ENCODE measurements at regions not wholly inside any gene's neighbourhood (a gene's known extent, or its start where the extent isn't known, plus 50 kb on each side); places are given as distances from the start of the nearest gene placed in this dataset.

- 71% methylated on average over 6 of the region's 6 CpGs for WGBS
- no peaks in the 10 kb centered on the region for H3K36me3 ChIP-seq (ENCODE audit: insufficient read depth)
- no peak overlapping the region for H3K27ac ChIP-seq (ENCODE audit: low read depth)
- no peaks in the 10 kb centered on the region for H3K4me1 ChIP-seq (ENCODE audit: insufficient read depth)
- H3K4me3 ChIP-seq (ENCODE audit: low read depth, low read length): no peak overlapping the region
- DNase-seq (ENCODE audit: extremely low spot score): no peak
Measured at GRCh38 chr15:29390051-29390450, 120.4 kb upstream of the NSMCE3 start.

- no peak overlapping the region for H3K4me3 ChIP-seq (ENCODE audit: low read depth, low read length)
- WGBS: 93% methylated on average over 6 of the region's 6 CpGs
Measured at GRCh38 chr15:29386523-29386922, 116.9 kb upstream of the NSMCE3 start.

GRCh38 chr15:29383367-29383766 is 113.7 kb upstream of the NSMCE3 start:
- WGBS: 75% methylated on average over 4 of the region's 4 CpGs
- no peaks in the 10 kb centered on the region for H3K4me1 ChIP-seq (ENCODE audit: insufficient read depth)
- no peaks in the 10 kb centered on the region for H3K36me3 ChIP-seq (ENCODE audit: insufficient read depth)
- H3K4me3 ChIP-seq (ENCODE audit: low read depth, low read length): no peak overlapping the region
- no peak overlapping the region for H3K27ac ChIP-seq (ENCODE audit: low read depth)
- DNase-seq (ENCODE audit: extremely low spot score): no peak

More at GRCh38 chr15:29386523-29386922, 116.9 kb upstream of the NSMCE3 start:
- H3K27ac ChIP-seq (ENCODE audit: low read depth): no peak overlapping the region
- no peak for DNase-seq (ENCODE audit: extremely low spot score)
- no peaks in the 10 kb centered on the region for H3K4me1 ChIP-seq (ENCODE audit: insufficient read depth)
- H3K36me3 ChIP-seq (ENCODE audit: insufficient read depth): no peaks in the 10 kb centered on the region

- Histone ChIP-seq H3K36me3 (ENCODE audit: insufficient read depth) (no peaks in the 10 kb centered on the region), H3K4me3 (ENCODE audit: low read depth, low read length) (no peak overlapping the region), H3K27ac (ENCODE audit: low read depth) (no peak overlapping the region), H3K4me1 (ENCODE audit: insufficient read depth) (no peaks in the 10 kb centered on the region)
- DNase-seq (ENCODE audit: extremely low spot score): no peak
- 73% methylated on average over 8 of the region's 8 CpGs for WGBS
Measured at GRCh38 chr15:29382862-29383261, 113.2 kb upstream of the NSMCE3 start.

- no peak overlapping the region for H3K27ac ChIP-seq (ENCODE audit: low read depth)
- DNase-seq (ENCODE audit: extremely low spot score): no peak
- no peaks in the 10 kb centered on the region for H3K36me3 ChIP-seq (ENCODE audit: insufficient read depth)
- 94% methylated on average over 6 of the region's 6 CpGs for WGBS
- no peak overlapping the region for H3K4me3 ChIP-seq (ENCODE audit: low read depth, low read length)
- H3K4me1 ChIP-seq (ENCODE audit: insufficient read depth): no peaks in the 10 kb centered on the region
Measured at GRCh38 chr15:29380466-29380865, 110.8 kb upstream of the NSMCE3 start.

- H3K4me3 ChIP-seq (ENCODE audit: low read depth, low read length): no peak overlapping the region
- no peaks in the 10 kb centered on the region for H3K4me1 ChIP-seq (ENCODE audit: insufficient read depth)
- no peak for DNase-seq (ENCODE audit: extremely low spot score)
- H3K27ac ChIP-seq (ENCODE audit: low read depth): no peak overlapping the region
- no peaks in the 10 kb centered on the region for H3K36me3 ChIP-seq (ENCODE audit: insufficient read depth)
- WGBS: 68% methylated on average over 9 of the region's 9 CpGs
Measured at GRCh38 chr15:29379647-29380046, 110.0 kb upstream of the NSMCE3 start.

GRCh38 chr15:29377161-29377560 is 107.5 kb upstream of the NSMCE3 start:
- Histone ChIP-seq H3K4me3 (ENCODE audit: low read depth, low read length) (no peak overlapping the region), H3K27ac (ENCODE audit: low read depth) (no peak overlapping the region), H3K4me1 (ENCODE audit: insufficient read depth) (no peaks in the 10 kb centered on the region), H3K36me3 (ENCODE audit: insufficient read depth) (no peaks in the 10 kb centered on the region)
- DNase-seq (ENCODE audit: extremely low spot score): no peak
- WGBS: 89% methylated on average over 6 of the region's 6 CpGs

- H3K4me1 ChIP-seq (ENCODE audit: insufficient read depth): no peaks in the 10 kb centered on the region
- DNase-seq (ENCODE audit: extremely low spot score): no peak
- H3K4me3 ChIP-seq (ENCODE audit: low read depth, low read length): no peak overlapping the region
- H3K27ac ChIP-seq (ENCODE audit: low read depth): no peak overlapping the region
- 70% methylated on average over 9 of the region's 9 CpGs for WGBS
- H3K36me3 ChIP-seq (ENCODE audit: insufficient read depth): no peaks in the 10 kb centered on the region
Measured at GRCh38 chr15:29376590-29376989, 107.0 kb upstream of the NSMCE3 start.

GRCh38 chr15:29369261-29369660 is 99.6 kb upstream of the NSMCE3 start:
- WGBS: 95% methylated on average over 3 of the region's 3 CpGs
- DNase-seq (ENCODE audit: extremely low spot score): no peak

GRCh38 chr15:29364426-29365078 is 94.9 kb upstream of the NSMCE3 start:
- H3K4me3 ChIP-seq (ENCODE audit: low read depth, low read length): no peak overlapping the region
- no peaks in the 10 kb centered on the region for H3K36me3 ChIP-seq (ENCODE audit: insufficient read depth)
- H3K27ac ChIP-seq (ENCODE audit: low read depth): no peak overlapping the region
- DNase-seq (ENCODE audit: extremely low spot score): no peak
- no peaks in the 10 kb centered on the region for H3K4me1 ChIP-seq (ENCODE audit: insufficient read depth)
- WGBS: 42% methylated on average over 8 of the region's 8 CpGs

More at GRCh38 chr15:29369261-29369660, 99.6 kb upstream of the NSMCE3 start:
- Histone ChIP-seq H3K27ac (ENCODE audit: low read depth) (no peak overlapping the region), H3K4me3 (ENCODE audit: low read depth, low read length) (no peak overlapping the region), H3K4me1 (ENCODE audit: insufficient read depth) (no peaks in the 10 kb centered on the region), H3K36me3 (ENCODE audit: insufficient read depth) (no peaks in the 10 kb centered on the region)

- WGBS: 92% methylated on average over 4 of the region's 4 CpGs
- Histone ChIP-seq H3K36me3 (ENCODE audit: insufficient read depth) (no peaks in the 10 kb centered on the region), H3K4me3 (ENCODE audit: low read depth, low read length) (no peak overlapping the region), H3K4me1 (ENCODE audit: insufficient read depth) (no peaks in the 10 kb centered on the region), H3K27ac (ENCODE audit: low read depth) (no peak overlapping the region)
- no peak for DNase-seq (ENCODE audit: extremely low spot score)
Measured at GRCh38 chr15:29361560-29361959, 91.9 kb upstream of the NSMCE3 start.

GRCh38 chr15:29360152-29360551 is 90.5 kb upstream of the NSMCE3 start:
- 77% methylated on average over 4 of the region's 4 CpGs for WGBS
- no peaks in the 10 kb centered on the region for H3K36me3 ChIP-seq (ENCODE audit: insufficient read depth)
- H3K27ac ChIP-seq (ENCODE audit: low read depth): no peak overlapping the region
- no peak overlapping the region for H3K4me3 ChIP-seq (ENCODE audit: low read depth, low read length)
- DNase-seq (ENCODE audit: extremely low spot score): no peak
- no peaks in the 10 kb centered on the region for H3K4me1 ChIP-seq (ENCODE audit: insufficient read depth)

- Histone ChIP-seq H3K4me1 (ENCODE audit: insufficient read depth) (no peaks in the 10 kb centered on the region), H3K27ac (ENCODE audit: low read depth) (no peak overlapping the region), H3K36me3 (ENCODE audit: insufficient read depth) (no peaks in the 10 kb centered on the region), H3K4me3 (ENCODE audit: low read depth, low read length) (no peak overlapping the region)
- 87% methylated on average over 1 of the region's 1 CpG for WGBS
- no peak for DNase-seq (ENCODE audit: extremely low spot score)
Measured at GRCh38 chr15:29356786-29357185, 87.2 kb upstream of the NSMCE3 start.

GRCh38 chr15:29355477-29355876 is 85.9 kb upstream of the NSMCE3 start:
- no peaks in the 10 kb centered on the region for H3K4me1 ChIP-seq (ENCODE audit: insufficient read depth)
- no peak overlapping the region for H3K27ac ChIP-seq (ENCODE audit: low read depth)
- H3K4me3 ChIP-seq (ENCODE audit: low read depth, low read length): no peak overlapping the region
- no peaks in the 10 kb centered on the region for H3K36me3 ChIP-seq (ENCODE audit: insufficient read depth)
- 73% methylated on average over 1 of the region's 1 CpG for WGBS
- no peak for DNase-seq (ENCODE audit: extremely low spot score)

- no peak for DNase-seq (ENCODE audit: extremely low spot score)
- no peak overlapping the region for H3K27ac ChIP-seq (ENCODE audit: low read depth)
- H3K4me1 ChIP-seq (ENCODE audit: insufficient read depth): no peaks in the 10 kb centered on the region
- no peak overlapping the region for H3K4me3 ChIP-seq (ENCODE audit: low read depth, low read length)
- WGBS: 79% methylated on average over 10 of the region's 10 CpGs
- no peaks in the 10 kb centered on the region for H3K36me3 ChIP-seq (ENCODE audit: insufficient read depth)
Measured at GRCh38 chr15:29352402-29352801, 82.8 kb upstream of the NSMCE3 start.

All from urinary bladder (tissue), 3 donors.